Right lobe of liver (tissue), 4 donors: ENCODE measurements at regions not wholly inside any gene's neighbourhood (a gene's known extent, or its start where the extent isn't known, plus 50 kb on each side); places are given as distances from the start of the nearest gene placed in this dataset.

Source experiments
- CTCF ChIP-seq, 4 donors: fragments of 200-600 bp in 3 of 4; fragments of 450-650 bp in 1 of 4; IDR thresholded peaks; one replicate each; pipeline versions ENCODE4 v1.5.1 to v1.8.0; 2016 to 2022; ENCODE audit warnings: antibody characterized with exemption in 4 of 4, mild to moderate bottlenecking in 2 of 4
- POLR2A ChIP-seq: fragments of 450-650 bp; IDR thresholded peaks from one replicate; pipeline ENCODE4 v1.6.1; 2017; ENCODE audit warnings: antibody characterized with exemption, mild to moderate bottlenecking
- donor health status: DM: no; HTN: no; CAD: no.
- donor health status: DM: no; HTN: no; CAD: no.
- donor health status: DM: no; HTN: yes; CAD: no.

GRCh38 chr5:155381654-155382053 is 368.1 kb downstream of the KIF4B start:
- TF ChIP-seq POLR2A: no peak
- TF ChIP-seq CTCF (IDR thresholded peaks at IDR 0.05): no peak
